ENCODE measurements at regions not wholly inside any gene's neighbourhood (a gene's known extent, or its start where the extent isn't known, plus 50 kb on each side); places are given as distances from the start of the nearest gene placed in this dataset.
"Not testable (repeated sequence)": the region's sequence is repeated elsewhere in the genome, so short reads cannot be mapped to it uniquely, and the experiment has no call there.

GRCh38 chr12:25682421-25682820 lies 129.3 kb upstream of the LMNTD1 start:
- no peak overlapping the region for H3K27ac ChIP-seq
- TF ChIP-seq ZFX (IDR thresholded peaks at IDR 0.05; ENCODE audit: borderline replicate concordance) = no peak
- TF ChIP-seq CTCF (IDR thresholded peaks at IDR 0.05) = no peak

- H3K27ac ChIP-seq = no peak overlapping the region
- TF ChIP-seq ZFX (IDR thresholded peaks at IDR 0.05; ENCODE audit: borderline replicate concordance) (no peak), CTCF (IDR thresholded peaks at IDR 0.05) (no peak)
Observed at GRCh38 chr12:25684070-25684469, 131.0 kb upstream of the LMNTD1 start.

- no peak for TF ChIP-seq CTCF (IDR thresholded peaks at IDR 0.05)
- TF ChIP-seq ZFX (IDR thresholded peaks at IDR 0.05; ENCODE audit: borderline replicate concordance) = no peak
Observed at GRCh38 chr12:25686351-25686750, 133.3 kb upstream of the LMNTD1 start.

GRCh38 chr12:25687226-25687625 lies 134.1 kb upstream of the LMNTD1 start:
- no peak overlapping the region for H3K27ac ChIP-seq
- TF ChIP-seq CTCF (IDR thresholded peaks at IDR 0.05) = no peak
- no peak for TF ChIP-seq ZFX (IDR thresholded peaks at IDR 0.05; ENCODE audit: borderline replicate concordance)

More at GRCh38 chr12:25686351-25686750, 133.3 kb upstream of the LMNTD1 start:
- H3K27ac ChIP-seq = no peak overlapping the region

GRCh38 chr12:25688851-25689250 lies 135.8 kb upstream of the LMNTD1 start:
- not testable (repeated sequence) for H3K27ac ChIP-seq

- no peak overlapping the region for H3K27ac ChIP-seq
- TF ChIP-seq ZFX (IDR thresholded peaks at IDR 0.05; ENCODE audit: borderline replicate concordance) (no peak), CTCF (IDR thresholded peaks at IDR 0.05) (no peak)
Observed at GRCh38 chr12:25689996-25690501, 137.0 kb upstream of the LMNTD1 start.

GRCh38 chr12:25690996-25691864 lies 138.1 kb upstream of the LMNTD1 start:
- TF ChIP-seq ZFX (IDR thresholded peaks at IDR 0.05; ENCODE audit: borderline replicate concordance) (no peak), CTCF (IDR thresholded peaks at IDR 0.05) (no peak)
- no peak overlapping the region for H3K27ac ChIP-seq

GRCh38 chr12:25691865-25692114 lies 138.7 kb upstream of the LMNTD1 start:
- no peak for TF ChIP-seq CTCF (IDR thresholded peaks at IDR 0.05)
- TF ChIP-seq ZFX (IDR thresholded peaks at IDR 0.05; ENCODE audit: borderline replicate concordance) = no peak
- H3K27ac ChIP-seq = no peak overlapping the region
